ENCODE measurements at regions not wholly inside any gene's neighbourhood (a gene's known extent, or its start where the extent isn't known, plus 50 kb on each side); places are given as distances from the start of the nearest gene placed in this dataset.

DNA sequence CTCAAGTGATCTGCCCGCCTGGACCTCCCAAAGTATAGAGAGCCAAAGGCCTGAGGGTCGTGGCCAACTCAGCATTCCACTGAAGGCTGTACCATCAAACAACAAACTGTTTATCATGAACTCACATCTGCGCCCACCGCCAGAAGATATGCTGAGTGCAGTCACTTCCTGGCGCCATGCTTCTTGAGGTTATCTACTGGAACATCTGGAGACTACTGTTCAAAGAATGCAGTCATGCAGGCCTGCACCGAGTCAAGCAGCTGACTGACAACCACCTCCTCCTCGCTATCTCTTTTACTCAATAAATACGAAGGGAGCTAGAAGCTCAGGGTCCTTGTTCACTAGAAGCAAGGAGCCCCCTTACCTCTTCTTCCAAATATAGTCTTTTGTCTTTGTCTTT, 473.9 kb upstream of the EEF2KMT start:
- TF ChIP-seq POLR2AphosphoS5 (IDR thresholded peaks at IDR 0.05; ENCODE audit: low read depth, low read length) (no peak), TAF1 (IDR thresholded peaks at IDR 0.05; ENCODE audit: borderline replicate concordance, insufficient read depth, low read length) (no peak), SIN3A (IDR thresholded peaks at IDR 0.05; ENCODE audit: borderline replicate concordance, insufficient read depth, low read length) (no peak)
